ENCODE measurements at regions not wholly inside any gene's neighbourhood (a gene's known extent, or its start where the extent isn't known, plus 50 kb on each side); places are given as distances from the start of the nearest gene placed in this dataset.

DNA sequence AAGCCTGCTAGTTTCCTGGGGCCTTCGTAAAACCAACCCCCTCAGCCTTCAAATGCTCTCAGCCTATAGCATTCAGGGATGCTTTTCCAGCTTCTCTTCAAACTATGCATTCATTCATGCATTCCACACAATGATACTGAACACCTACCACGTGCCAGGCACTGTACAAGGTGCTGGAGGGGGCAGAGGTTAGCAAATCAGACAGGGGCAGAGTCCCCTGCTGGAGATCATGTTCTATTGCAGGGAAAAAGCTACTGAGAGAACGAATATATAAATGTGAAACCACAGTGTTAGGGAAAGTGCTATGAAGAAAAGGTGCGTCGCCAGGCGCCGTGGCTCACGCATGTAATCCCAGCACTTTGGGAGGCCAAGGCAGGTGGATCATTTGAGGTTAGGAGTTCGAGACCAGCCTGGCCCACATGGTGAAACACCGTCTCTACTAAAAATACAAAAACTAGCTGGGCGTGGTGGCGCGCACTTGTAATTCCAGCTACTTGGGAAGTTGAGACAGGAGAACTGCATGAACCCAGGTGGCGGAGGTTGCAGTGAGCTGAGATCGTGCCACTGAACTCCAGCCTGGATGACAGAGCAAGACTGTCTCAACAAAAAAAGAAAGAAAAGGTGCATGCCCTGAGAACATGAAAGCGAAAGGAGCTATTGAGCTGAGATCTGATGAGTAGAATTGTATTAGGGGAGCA lies 64.6 kb upstream of the CALN1 start:
- Mint-ChIP-seq H3K9me3 (peaks cover 9% of the 10 kb centered on the region), H3K4me1 (ENCODE audit: low read depth) (no peaks in the 10 kb centered on the region), H3K27ac (no peak overlapping the region), H3K36me3 (ENCODE audit: low read depth) (no peaks in the 10 kb centered on the region), H3K27me3 (no peaks in the 10 kb centered on the region), H3K4me3 (no peak overlapping the region)
- ATAC-seq, result no peak
- POLR2A ChIA-PET, result no interaction called here
- CTCF ChIA-PET, result no interaction called here
- no peak for DNase-seq
- intact Hi-C loops (cut with micrococcal nuclease), result no loop called here
- TF ChIP-seq, protein P1, sequence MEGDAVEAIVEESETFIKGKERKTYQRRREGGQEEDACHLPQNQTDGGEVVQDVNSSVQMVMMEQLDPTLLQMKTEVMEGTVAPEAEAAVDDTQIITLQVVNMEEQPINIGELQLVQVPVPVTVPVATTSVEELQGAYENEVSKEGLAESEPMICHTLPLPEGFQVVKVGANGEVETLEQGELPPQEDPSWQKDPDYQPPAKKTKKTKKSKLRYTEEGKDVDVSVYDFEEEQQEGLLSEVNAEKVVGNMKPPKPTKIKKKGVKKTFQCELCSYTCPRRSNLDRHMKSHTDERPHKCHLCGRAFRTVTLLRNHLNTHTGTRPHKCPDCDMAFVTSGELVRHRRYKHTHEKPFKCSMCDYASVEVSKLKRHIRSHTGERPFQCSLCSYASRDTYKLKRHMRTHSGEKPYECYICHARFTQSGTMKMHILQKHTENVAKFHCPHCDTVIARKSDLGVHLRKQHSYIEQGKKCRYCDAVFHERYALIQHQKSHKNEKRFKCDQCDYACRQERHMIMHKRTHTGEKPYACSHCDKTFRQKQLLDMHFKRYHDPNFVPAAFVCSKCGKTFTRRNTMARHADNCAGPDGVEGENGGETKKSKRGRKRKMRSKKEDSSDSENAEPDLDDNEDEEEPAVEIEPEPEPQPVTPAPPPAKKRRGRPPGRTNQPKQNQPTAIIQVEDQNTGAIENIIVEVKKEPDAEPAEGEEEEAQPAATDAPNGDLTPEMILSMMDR (IDR thresholded peaks at IDR 0.05), result no peak

DNA sequence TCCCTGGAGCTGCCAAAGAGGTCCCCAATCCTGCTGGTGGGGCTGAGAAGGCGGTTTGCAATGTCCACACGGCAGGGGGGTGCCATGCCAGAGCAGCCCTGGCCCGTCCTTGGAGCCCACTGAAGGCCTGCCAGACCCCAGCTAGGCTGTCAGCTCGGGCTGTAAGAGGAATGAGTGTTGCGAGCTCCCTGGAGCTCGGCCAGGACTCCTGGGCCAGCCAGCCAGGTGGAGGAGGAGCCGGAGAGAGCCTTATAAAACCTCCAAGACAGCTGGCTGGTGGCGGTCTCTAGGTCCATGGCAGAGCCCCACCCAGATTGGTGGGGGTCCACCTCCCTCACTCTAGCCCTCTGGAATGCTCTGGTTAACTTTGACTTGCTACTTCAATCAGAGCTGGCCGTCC lies 55.1 kb upstream of the CALN1 start:
- Mint-ChIP-seq H3K9me3 (peaks cover 2% of the 10 kb centered on the region), H3K27me3 (no peaks in the 10 kb centered on the region), H3K27ac (no peak overlapping the region), H3K4me1 (ENCODE audit: low read depth) (no peaks in the 10 kb centered on the region), H3K4me3 (no peak overlapping the region), H3K36me3 (ENCODE audit: low read depth) (no peaks in the 10 kb centered on the region)
- ChIA-PET CTCF (no interaction called here), POLR2A (no interaction called here)
- TF ChIP-seq, protein P1 (IDR thresholded peaks at IDR 0.05), result no peak
- DNase-seq, result no peak
- ATAC-seq, result no peak
- intact Hi-C loops (cut with micrococcal nuclease), result no loop called here

DNA sequence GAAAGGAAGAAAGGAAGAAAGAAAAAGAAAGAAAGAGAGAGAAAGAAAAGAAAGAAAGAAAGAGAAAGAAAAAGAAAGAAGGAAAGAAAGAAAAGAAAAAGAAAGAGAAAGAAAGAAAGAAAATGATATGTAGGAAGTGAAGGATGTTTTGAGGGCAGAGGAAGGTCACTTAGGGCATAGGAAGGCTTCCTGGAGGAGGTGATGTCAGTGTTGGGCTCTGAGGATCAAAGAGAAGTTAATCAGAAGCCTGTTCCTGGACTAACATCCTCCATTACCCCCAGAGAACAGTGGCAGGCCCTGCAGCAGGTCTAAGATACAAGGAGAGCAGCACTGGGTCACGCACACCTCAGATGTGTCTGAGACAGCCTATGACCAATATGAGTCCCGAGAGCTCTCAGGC lies 54.7 kb upstream of the CALN1 start:
- intact Hi-C loops (cut with micrococcal nuclease), result no loop called here
- Mint-ChIP-seq H3K27me3 (no peaks in the 10 kb centered on the region), H3K4me3 (no peak overlapping the region), H3K27ac (no peak overlapping the region), H3K9me3 (peaks cover 2% of the 10 kb centered on the region), H3K36me3 (ENCODE audit: low read depth) (no peaks in the 10 kb centered on the region), H3K4me1 (ENCODE audit: low read depth) (no peaks in the 10 kb centered on the region)
- CTCF ChIA-PET, result no interaction called here
- DNase-seq, result no peak
- TF ChIP-seq, protein P1 (IDR thresholded peaks at IDR 0.05), result no peak
- no peak for ATAC-seq
- POLR2A ChIA-PET, result no interaction called here

DNA sequence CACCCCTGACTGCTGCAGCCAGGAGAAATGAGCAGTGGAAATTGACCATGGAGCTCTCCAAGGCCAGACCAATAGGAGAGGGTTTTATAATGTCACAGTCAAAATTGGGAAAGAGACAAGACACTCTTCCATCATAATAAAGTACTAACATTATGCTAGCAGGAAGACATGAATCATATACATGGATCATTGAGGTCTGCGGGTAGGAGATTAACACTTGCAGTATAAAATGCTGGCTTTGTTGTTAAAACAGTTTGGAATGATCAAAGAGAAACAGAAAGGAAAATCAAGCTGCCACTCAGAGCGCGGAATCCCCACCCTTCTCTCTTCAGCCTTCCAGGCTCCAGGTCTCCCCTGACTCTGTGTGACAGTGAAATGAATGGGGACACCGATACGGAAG lies 53.4 kb upstream of the CALN1 start:
- TF ChIP-seq, protein P1 (IDR thresholded peaks at IDR 0.05), result no peak
- Mint-ChIP-seq H3K36me3 (ENCODE audit: low read depth) (no peaks in the 10 kb centered on the region), H3K27ac (no peak overlapping the region), H3K4me1 (ENCODE audit: low read depth) (no peaks in the 10 kb centered on the region), H3K4me3 (no peak overlapping the region), H3K9me3 (peaks cover 3% of the 10 kb centered on the region), H3K27me3 (peaks cover 1% of the 10 kb centered on the region)
- ChIA-PET POLR2A (no interaction called here), CTCF (no interaction called here)
- intact Hi-C loops (cut with micrococcal nuclease), result no loop called here
- DNase-seq (no peak), ATAC-seq (no peak)

DNA sequence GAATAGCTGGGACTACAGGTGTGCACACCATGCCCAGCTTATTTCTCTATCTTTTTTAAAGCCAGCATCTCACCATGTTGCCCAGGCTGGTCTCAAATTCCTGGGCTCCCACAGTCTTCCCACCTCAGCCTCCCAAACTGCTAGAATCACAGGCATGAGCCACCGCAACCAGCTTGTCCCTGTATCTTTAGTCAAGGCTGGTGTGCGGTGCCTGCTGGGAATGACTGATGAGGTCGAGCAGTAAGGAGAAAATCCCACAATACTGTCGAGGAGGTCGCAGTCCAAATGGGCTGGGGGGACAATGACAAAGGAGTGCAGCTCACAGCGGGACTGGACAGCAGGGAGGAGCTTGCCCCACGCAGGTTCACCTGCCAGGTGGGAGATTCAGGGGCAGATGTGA lies 50.2 kb upstream of the CALN1 start:
- H3K4me3 Mint-ChIP-seq, result no peak overlapping the region
- TF ChIP-seq, protein P1 (IDR thresholded peaks at IDR 0.05), result no peak
- DNase-seq, result no peak
- H3K9me3 Mint-ChIP-seq, result peaks cover 1% of the 10 kb centered on the region
- ChIA-PET CTCF (no interaction called here), POLR2A (no interaction called here)
- no peak overlapping the region for H3K27ac Mint-ChIP-seq
- no peaks in the 10 kb centered on the region for H3K4me1 Mint-ChIP-seq (ENCODE audit: low read depth)
- ATAC-seq, result no peak
- peaks cover 1% of the 10 kb centered on the region for H3K27me3 Mint-ChIP-seq
- H3K36me3 Mint-ChIP-seq (ENCODE audit: low read depth), result no peaks in the 10 kb centered on the region
- intact Hi-C loops (cut with micrococcal nuclease), result no loop called here

All from activated CD8-positive, alpha-beta T cell treated with anti-CD3 and anti-CD28 coated beads for 36 hours (primary cell).